Keratinocyte (primary cell): ENCODE measurements at regions not wholly inside any gene's neighbourhood (a gene's known extent, or its start where the extent isn't known, plus 50 kb on each side); places are given as distances from the start of the nearest gene placed in this dataset.

Source experiments
- CTCF ChIP-seq, 3 experiments: IDR thresholded peaks in 1 of 3; conservative IDR thresholded peaks in 1 of 3; optimal IDR thresholded peaks in 1 of 3; 2 replicates in 2 of 3; 3 replicates in 1 of 3; pipeline versions ENCODE3 to v1.5.1; 2011; ENCODE audit warnings: low read length in 3 of 3, mild to moderate bottlenecking in 3 of 3, moderate library complexity in 2 of 3, control low read depth in 1 of 3, inconsistent platforms in 1 of 3; ENCODE audit not compliant: insufficient read depth in 2 of 3; ENCODE audit errors: extremely low read depth in 1 of 3
- EZH2 ChIP-seq: IDR thresholded peaks from one replicate; pipeline ENCODE4 v1.6.1; 2012; ENCODE audit warnings: inconsistent platforms, mild to moderate bottlenecking, low read length, moderate library complexity

- TF ChIP-seq CTCF (optimal IDR thresholded peaks at IDR 0.05 in 1 of 3, IDR thresholded peaks at IDR 0.05 in 1 of 3, conservative IDR thresholded peaks at IDR 0.05 in 1 of 3; ENCODE audit: extremely low read depth in 1 of 3, insufficient read depth in 2 of 3, low read length in 3 of 3): no peak
- no peak for TF ChIP-seq EZH2
These were observed 118.8 kb downstream of the TMCO5A start for GRCh38 chr15:38053205-38053604.
